CD4-positive, alpha-beta T cell (primary cell): ENCODE measurements at regions not wholly inside any gene's neighbourhood (a gene's known extent, or its start where the extent isn't known, plus 50 kb on each side); places are given as distances from the start of the nearest gene placed in this dataset.

Experiments used
- ATAC-seq: fragments of 200-7000 bp; cut with Tn5 transposase; one replicate; pipeline ENCODE4 v1.10.0; 2022; ENCODE audit warnings: mild to moderate bottlenecking; ENCODE audit not compliant: poor library complexity
- CTCF ChIA-PET: fragments of 350-600 bp; sonication (Branson Sonifier 250); formaldehyde crosslinking; loops from one replicate; lab custom pipeline; 2021; ENCODE audit warnings: antibody characterized with exemption, inconsistent platforms; lab: Charles Lee
- POLR2A ChIA-PET: fragments of 350-600 bp; sonication (Branson Sonifier 250); formaldehyde crosslinking; loops from one replicate; lab custom pipeline; 2021; ENCODE audit warnings: antibody characterized with exemption, inconsistent platforms; lab: Charles Lee
- DNase-seq, 14 experiments: peaks; one replicate each; pipeline ENCODE4 v3.0.0-alpha.2; 2013 to 2020; ENCODE audit warnings: mixed read lengths in 2 of 14
- H3K27ac ChIP-seq, 2 donors: one replicate each; pipeline versions ENCODE4 v1.5.1 to v1.7.0; 2013; ENCODE audit warnings: low read length in 2 of 2, low read depth in 1 of 2, mild to moderate bottlenecking in 1 of 2
- H3K27me3 ChIP-seq, 2 experiments: 1 replicate in 1 of 2; 2 replicates in 1 of 2; pipeline versions ENCODE4 v1.6.1 to v1.7.0; 2013; ENCODE audit warnings: low read length in 2 of 2, control low read depth in 1 of 2, mild to moderate bottlenecking in 1 of 2, moderate library complexity in 1 of 2; ENCODE audit not compliant: insufficient read depth in 2 of 2, control insufficient read depth in 1 of 2
- H3K36me3 ChIP-seq: one replicate; pipeline ENCODE4 v1.6.1; 2013; ENCODE audit warnings: low read length, control low read depth; ENCODE audit not compliant: insufficient read depth
- H3K4me1 ChIP-seq: one replicate; pipeline ENCODE4 v1.6.1; 2013; ENCODE audit warnings: low read length, control low read depth; ENCODE audit not compliant: insufficient read depth
- H3K4me3 ChIP-seq: one replicate; pipeline ENCODE4 v1.5.1; 2013; ENCODE audit warnings: mild to moderate bottlenecking, low read length, moderate library complexity
- H3K9me3 ChIP-seq, 2 experiments: 1 replicate in 1 of 2; 2 replicates in 1 of 2; pipeline versions ENCODE4 v1.6.1 to v1.7.0; 2013; ENCODE audit warnings: low read length in 2 of 2, mild to moderate bottlenecking in 2 of 2, control low read depth in 1 of 2, moderate library complexity in 1 of 2; ENCODE audit not compliant: control insufficient read depth in 1 of 2, insufficient read depth in 1 of 2
- H3K27ac Mint-ChIP-seq: one replicate; pipeline ENCODE4 v1.8.0; 2020; ENCODE audit warnings: mixed read lengths
- H3K27me3 Mint-ChIP-seq: one replicate; pipeline ENCODE4 v1.8.0; 2021; ENCODE audit warnings: mixed read lengths
- H3K36me3 Mint-ChIP-seq: one replicate; pipeline ENCODE4 v1.8.0; 2021; ENCODE audit warnings: low read depth, mixed read lengths
- H3K4me1 Mint-ChIP-seq: one replicate; pipeline ENCODE4 v1.8.0; 2021; ENCODE audit warnings: low read depth, mixed read lengths
- H3K4me3 Mint-ChIP-seq: one replicate; pipeline ENCODE4 v1.8.0; 2020; ENCODE audit warnings: mild to moderate bottlenecking, mixed read lengths
- H3K9me3 Mint-ChIP-seq: one replicate; pipeline ENCODE4 v1.8.0; 2020; ENCODE audit warnings: mixed read lengths
- intact Hi-C, 2 experiments: fragments of 100-400 bp; cut with DNase I in 1 of 2; cut with micrococcal nuclease in 1 of 2; formaldehyde crosslinking; loops; one replicate each; pipeline versions ENCODE4 v1.15.1 to v1.9.0; 2023 to 2025; cut with DNase I, micrococcal nuclease
- TF ChIP-seq, protein P1 (sequence below): fragments of 200-600 bp; IDR thresholded peaks from one replicate; pipeline ENCODE4 v1.8.0; 2022; ENCODE audit warnings: antibody characterized with exemption, mild to moderate bottlenecking

GRCh38 chr9:23587903-23588302 lies 238.1 kb downstream of the ELAVL2 start:
- H3K4me3 ChIP-seq = no peak overlapping the region
- no peak for DNase-seq
- H3K36me3 Mint-ChIP-seq = no peaks in the 10 kb centered on the region
- POLR2A ChIA-PET = no interaction called here
- no peak overlapping the region for H3K4me3 Mint-ChIP-seq
- peaks cover 2% of the 10 kb centered on the region for H3K9me3 Mint-ChIP-seq
- H3K27ac ChIP-seq = no peak overlapping the region
- H3K9me3 ChIP-seq = no peaks in the 10 kb centered on the region
- H3K27me3 ChIP-seq = no peaks in the 10 kb centered on the region
- no peak for ATAC-seq
- H3K36me3 ChIP-seq = no peaks in the 10 kb centered on the region
- TF ChIP-seq, protein P1, sequence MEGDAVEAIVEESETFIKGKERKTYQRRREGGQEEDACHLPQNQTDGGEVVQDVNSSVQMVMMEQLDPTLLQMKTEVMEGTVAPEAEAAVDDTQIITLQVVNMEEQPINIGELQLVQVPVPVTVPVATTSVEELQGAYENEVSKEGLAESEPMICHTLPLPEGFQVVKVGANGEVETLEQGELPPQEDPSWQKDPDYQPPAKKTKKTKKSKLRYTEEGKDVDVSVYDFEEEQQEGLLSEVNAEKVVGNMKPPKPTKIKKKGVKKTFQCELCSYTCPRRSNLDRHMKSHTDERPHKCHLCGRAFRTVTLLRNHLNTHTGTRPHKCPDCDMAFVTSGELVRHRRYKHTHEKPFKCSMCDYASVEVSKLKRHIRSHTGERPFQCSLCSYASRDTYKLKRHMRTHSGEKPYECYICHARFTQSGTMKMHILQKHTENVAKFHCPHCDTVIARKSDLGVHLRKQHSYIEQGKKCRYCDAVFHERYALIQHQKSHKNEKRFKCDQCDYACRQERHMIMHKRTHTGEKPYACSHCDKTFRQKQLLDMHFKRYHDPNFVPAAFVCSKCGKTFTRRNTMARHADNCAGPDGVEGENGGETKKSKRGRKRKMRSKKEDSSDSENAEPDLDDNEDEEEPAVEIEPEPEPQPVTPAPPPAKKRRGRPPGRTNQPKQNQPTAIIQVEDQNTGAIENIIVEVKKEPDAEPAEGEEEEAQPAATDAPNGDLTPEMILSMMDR = no peak
- no peak overlapping the region for H3K27ac Mint-ChIP-seq
- H3K27me3 Mint-ChIP-seq = no peaks in the 10 kb centered on the region
- no peaks in the 10 kb centered on the region for H3K4me1 ChIP-seq
- CTCF ChIA-PET = no interaction called here
- intact Hi-C loops = no loop called here
- H3K4me1 Mint-ChIP-seq = peaks cover 15% of the 10 kb centered on the region

DNA sequence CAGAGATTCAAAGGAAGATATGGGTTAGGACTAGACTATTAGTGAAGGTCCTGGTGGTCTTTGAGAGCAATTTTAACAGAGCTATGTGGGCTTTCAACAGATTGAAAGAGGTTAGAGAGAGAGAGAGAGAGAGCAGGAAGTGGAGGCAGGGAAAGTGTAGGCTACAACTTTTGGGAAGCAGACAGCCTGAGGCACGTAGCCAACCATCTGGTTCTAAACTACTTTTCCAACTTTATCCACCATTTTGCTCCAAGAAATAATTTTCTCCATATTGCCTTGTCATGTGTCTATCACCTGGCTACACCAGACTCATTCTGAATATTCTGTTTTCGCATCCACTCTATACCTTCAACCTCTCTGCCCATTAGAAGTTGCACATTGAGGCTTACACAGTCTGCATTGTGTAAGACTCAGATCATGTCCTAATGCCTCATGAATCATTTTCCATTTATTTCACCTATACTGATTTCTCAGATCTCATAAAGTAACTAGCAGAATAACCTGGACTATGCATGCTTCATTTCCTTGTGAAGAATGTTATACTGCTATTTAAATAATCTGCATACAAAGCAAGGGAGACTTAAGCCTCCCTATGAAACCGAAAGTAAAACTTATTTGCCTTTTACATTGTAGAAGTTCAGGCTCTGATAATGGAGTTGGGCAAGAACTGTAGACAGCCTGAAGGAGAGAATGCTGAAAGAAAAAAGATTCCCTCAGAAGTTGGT lies 235.6 kb downstream of the ELAVL2 start:
- peak in 1 of 14 experiments; percentile 28 for DNase-seq
- Histone ChIP-seq H3K4me3 (peak overlapping the region; percentile 30), H3K9me3 (no peaks in the 10 kb centered on the region), H3K27me3 (no peaks in the 10 kb centered on the region), H3K4me1 (no peaks in the 10 kb centered on the region), H3K27ac (no peak overlapping the region), H3K36me3 (no peaks in the 10 kb centered on the region)
- TF ChIP-seq, protein P1 = no peak
- Mint-ChIP-seq H3K4me3 (peak overlapping the region; percentile 52), H3K4me1 (peaks cover 15% of the 10 kb centered on the region), H3K27me3 (no peaks in the 10 kb centered on the region), H3K9me3 (peaks cover 2% of the 10 kb centered on the region), H3K36me3 (no peaks in the 10 kb centered on the region), H3K27ac (no peak overlapping the region)
- intact Hi-C loops = no loop called here
- no peak for ATAC-seq
- ChIA-PET POLR2A (no interaction called here), CTCF (no interaction called here)

DNA sequence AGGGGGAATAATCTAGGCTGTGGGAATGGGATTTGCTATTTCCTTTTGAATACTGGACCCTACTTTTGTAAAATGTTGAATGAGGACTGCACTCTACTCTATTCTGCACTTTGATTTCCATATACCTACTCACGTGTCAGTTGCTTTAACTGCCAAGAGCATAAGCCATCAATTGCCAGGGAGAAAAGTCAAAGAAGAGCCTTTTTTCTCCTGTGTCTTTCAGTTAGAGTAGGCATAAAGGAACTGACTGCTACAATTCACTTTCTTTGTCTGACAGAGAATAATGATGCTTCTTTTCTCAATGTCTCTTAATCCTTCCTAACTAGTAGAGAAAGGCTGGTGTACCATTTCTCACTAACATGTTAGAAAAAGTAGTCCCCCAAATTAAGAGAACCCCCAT lies 231.6 kb downstream of the ELAVL2 start:
- ATAC-seq = no peak
- ChIA-PET CTCF (no interaction called here), POLR2A (no interaction called here)
- Histone ChIP-seq H3K27ac (no peak overlapping the region), H3K4me1 (no peaks in the 10 kb centered on the region), H3K36me3 (no peaks in the 10 kb centered on the region), H3K4me3 (no peak overlapping the region), H3K27me3 (no peaks in the 10 kb centered on the region), H3K9me3 (no peaks in the 10 kb centered on the region)
- Mint-ChIP-seq H3K27ac (no peak overlapping the region), H3K4me3 (no peak overlapping the region), H3K36me3 (no peaks in the 10 kb centered on the region), H3K4me1 (peaks cover 14% of the 10 kb centered on the region), H3K27me3 (no peaks in the 10 kb centered on the region), H3K9me3 (peaks cover 2% of the 10 kb centered on the region)
- DNase-seq = no peak
- intact Hi-C loops = no loop called here
- TF ChIP-seq, protein P1 = no peak
